ENCODE measurements at regions not wholly inside any gene's neighbourhood (a gene's known extent, or its start where the extent isn't known, plus 50 kb on each side); places are given as distances from the start of the nearest gene placed in this dataset.
"Not testable (repeated sequence)": the region's sequence is repeated elsewhere in the genome, so short reads cannot be mapped to it uniquely, and the experiment has no call there.

GRCh38 chr1:81502705-81503104, 298.0 kb upstream of the ADGRL2 start:
- H3K9me3 Mint-ChIP-seq; CTCF ChIA-PET; H3K27ac Mint-ChIP-seq; H3K4me3 Mint-ChIP-seq; H3K36me3 Mint-ChIP-seq (ENCODE audit: low read depth); H3K4me1 Mint-ChIP-seq (ENCODE audit: low read depth); H3K27me3 Mint-ChIP-seq (ENCODE audit: low read depth); intact Hi-C loops (cut with micrococcal nuclease); DNase-seq: not testable (repeated sequence)

DNA sequence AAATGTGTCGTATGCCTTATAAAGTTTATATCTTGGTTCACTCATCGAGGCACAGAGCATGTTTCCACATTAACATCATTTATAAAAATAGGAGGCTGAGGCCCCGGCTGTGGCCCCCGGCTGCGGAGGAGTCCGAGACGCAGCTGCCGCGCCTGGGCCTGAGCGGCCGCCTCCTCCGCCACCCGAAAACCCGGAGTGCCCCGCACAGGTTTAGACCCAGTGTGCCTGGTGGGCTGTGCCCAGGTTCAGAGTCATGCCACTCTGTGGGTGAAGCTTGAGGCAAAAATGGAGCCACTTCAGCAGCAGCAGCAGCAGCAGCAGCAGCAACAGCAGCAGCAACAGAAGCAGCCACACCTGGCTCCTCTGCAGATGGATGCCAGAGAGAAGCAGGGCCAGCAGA, 299.2 kb upstream of the ADGRL2 start:
- intact Hi-C loops (cut with micrococcal nuclease); H3K4me3 Mint-ChIP-seq; CTCF ChIA-PET; H3K27me3 Mint-ChIP-seq (ENCODE audit: low read depth); H3K4me1 Mint-ChIP-seq (ENCODE audit: low read depth); H3K27ac Mint-ChIP-seq; H3K36me3 Mint-ChIP-seq (ENCODE audit: low read depth); DNase-seq; H3K9me3 Mint-ChIP-seq: not testable (repeated sequence)

GRCh38 chr1:81499487-81499886, 301.2 kb upstream of the ADGRL2 start:
- H3K9me3 Mint-ChIP-seq = no peaks in the 10 kb centered on the region
- no peaks in the 10 kb centered on the region for H3K27me3 Mint-ChIP-seq (ENCODE audit: low read depth)
- intact Hi-C loops (cut with micrococcal nuclease) = no loop called here
- no peak overlapping the region for H3K4me3 Mint-ChIP-seq
- CTCF ChIA-PET = no interaction called here
- no peak overlapping the region for H3K27ac Mint-ChIP-seq
- no peaks in the 10 kb centered on the region for H3K4me1 Mint-ChIP-seq (ENCODE audit: low read depth)
- H3K36me3 Mint-ChIP-seq (ENCODE audit: low read depth) = no peaks in the 10 kb centered on the region
- DNase-seq = no peak

- Mint-ChIP-seq H3K36me3 (ENCODE audit: low read depth) (no peaks in the 10 kb centered on the region), H3K27me3 (ENCODE audit: low read depth) (no peaks in the 10 kb centered on the region), H3K9me3 (no peaks in the 10 kb centered on the region), H3K4me3 (no peak overlapping the region), H3K27ac (no peak overlapping the region), H3K4me1 (ENCODE audit: low read depth) (no peaks in the 10 kb centered on the region)
- CTCF ChIA-PET = no interaction called here
- intact Hi-C loops (cut with micrococcal nuclease) = no loop called here
- no peak for DNase-seq
These were observed 302.0 kb upstream of the ADGRL2 start for GRCh38 chr1:81498471-81499462.

DNA sequence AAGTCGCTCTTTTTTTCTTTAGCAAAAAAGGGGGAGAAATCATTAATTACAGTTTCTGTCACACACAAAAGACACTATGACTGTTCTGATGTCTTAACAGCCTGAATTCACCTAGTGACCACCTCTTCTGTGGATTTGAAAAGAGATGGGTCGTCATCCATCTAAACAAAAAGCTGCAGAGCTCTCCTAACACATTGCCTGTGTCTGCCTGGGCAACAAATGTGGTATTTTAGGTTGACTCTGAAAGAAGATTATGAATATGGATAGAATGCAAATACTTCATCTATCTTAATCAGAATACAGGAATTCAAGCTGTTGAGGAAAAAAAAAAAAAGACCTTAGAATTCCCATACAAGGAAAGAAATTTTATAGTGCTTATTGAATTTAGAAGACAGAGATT, 304.4 kb upstream of the ADGRL2 start:
- no peaks in the 10 kb centered on the region for H3K36me3 Mint-ChIP-seq (ENCODE audit: low read depth)
- intact Hi-C loops (cut with micrococcal nuclease) = no loop called here
- no peak for DNase-seq
- no peak overlapping the region for H3K4me3 Mint-ChIP-seq
- no peaks in the 10 kb centered on the region for H3K9me3 Mint-ChIP-seq
- CTCF ChIA-PET = no interaction called here
- H3K4me1 Mint-ChIP-seq (ENCODE audit: low read depth) = no peaks in the 10 kb centered on the region
- H3K27ac Mint-ChIP-seq = no peak overlapping the region
- no peaks in the 10 kb centered on the region for H3K27me3 Mint-ChIP-seq (ENCODE audit: low read depth)

DNA sequence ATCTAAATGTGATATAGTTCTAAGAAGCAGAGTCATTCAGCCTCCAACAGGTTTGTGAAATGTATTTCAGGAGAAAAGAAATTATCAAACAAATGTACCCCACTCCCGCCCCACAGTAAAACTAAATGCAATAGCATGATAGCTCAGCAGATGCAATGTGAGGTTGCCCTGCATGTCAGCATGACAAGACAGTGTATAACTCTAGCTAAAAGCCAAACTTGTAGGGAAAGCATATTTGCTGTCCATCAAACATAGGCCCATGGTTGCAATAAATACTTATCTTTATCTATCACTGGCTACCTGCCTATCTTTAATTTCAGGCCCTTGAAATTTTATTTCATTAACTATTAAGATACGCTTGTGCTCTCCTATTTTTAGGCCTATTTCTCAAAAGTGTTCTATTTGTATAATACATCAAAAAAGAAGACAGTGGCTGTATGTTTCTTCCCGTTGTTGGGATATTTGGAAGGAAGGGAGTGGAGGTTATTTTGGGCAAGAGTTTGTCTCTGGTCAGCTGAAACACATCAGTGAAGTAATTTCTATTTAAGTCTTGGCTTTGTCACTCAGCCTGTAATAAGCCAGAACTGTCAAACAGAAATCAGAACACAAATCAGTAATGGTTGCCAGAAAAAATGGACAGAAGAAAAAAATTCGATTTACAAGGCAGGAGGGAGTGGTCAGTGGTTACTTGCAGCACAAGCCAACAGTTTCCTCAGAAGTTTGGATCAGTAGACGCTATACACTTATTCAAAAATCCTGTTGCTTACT, 307.4 kb upstream of the ADGRL2 start:
- DNase-seq = no peak
- Mint-ChIP-seq H3K4me3 (no peak overlapping the region), H3K27me3 (ENCODE audit: low read depth) (no peaks in the 10 kb centered on the region), H3K27ac (no peak overlapping the region), H3K4me1 (ENCODE audit: low read depth) (no peaks in the 10 kb centered on the region), H3K36me3 (ENCODE audit: low read depth) (no peaks in the 10 kb centered on the region), H3K9me3 (peaks cover 6% of the 10 kb centered on the region)
- intact Hi-C loops (cut with micrococcal nuclease) = no loop called here
- CTCF ChIA-PET = no interaction called here

- H3K9me3 Mint-ChIP-seq = peaks cover 8% of the 10 kb centered on the region
- intact Hi-C loops (cut with micrococcal nuclease) = no loop called here
- H3K27ac Mint-ChIP-seq = no peak overlapping the region
These were observed 308.1 kb upstream of the ADGRL2 start for GRCh38 chr1:81492628-81493027.

DNA sequence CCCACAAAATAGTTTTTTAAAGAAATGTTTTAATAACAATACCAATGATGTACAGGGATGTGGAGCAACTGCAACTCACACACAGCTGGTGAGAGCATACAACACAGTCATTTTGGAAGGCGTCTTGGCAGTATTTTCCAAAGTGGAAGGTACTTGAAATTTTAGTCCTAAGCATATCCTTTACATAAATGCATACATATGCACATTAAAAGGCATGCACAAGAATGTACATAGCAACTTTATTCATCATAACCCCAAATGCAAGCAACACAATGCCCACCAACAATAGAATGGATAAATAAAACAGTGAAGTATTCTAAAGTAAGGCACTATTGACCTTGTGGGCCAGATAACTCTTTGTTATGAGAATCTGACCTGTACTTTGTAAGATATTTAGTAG, 310.1 kb upstream of the ADGRL2 start:
- CTCF ChIA-PET = no interaction called here
- Mint-ChIP-seq H3K4me3 (no peak overlapping the region), H3K9me3 (peaks cover 8% of the 10 kb centered on the region), H3K27ac (no peak overlapping the region), H3K27me3 (ENCODE audit: low read depth) (no peaks in the 10 kb centered on the region), H3K4me1 (ENCODE audit: low read depth) (no peaks in the 10 kb centered on the region), H3K36me3 (ENCODE audit: low read depth) (no peaks in the 10 kb centered on the region)
- no peak for DNase-seq
- intact Hi-C loops (cut with micrococcal nuclease) = no loop called here

More at GRCh38 chr1:81492628-81493027, 308.1 kb upstream of the ADGRL2 start:
- no peaks in the 10 kb centered on the region for H3K36me3 Mint-ChIP-seq (ENCODE audit: low read depth)
- no peak for DNase-seq
- no peaks in the 10 kb centered on the region for H3K27me3 Mint-ChIP-seq (ENCODE audit: low read depth)
- H3K4me1 Mint-ChIP-seq (ENCODE audit: low read depth) = no peaks in the 10 kb centered on the region
- H3K4me3 Mint-ChIP-seq = no peak overlapping the region
- CTCF ChIA-PET = no interaction called here

GRCh38 chr1:81489372-81489934, 311.3 kb upstream of the ADGRL2 start:
- peaks cover 8% of the 10 kb centered on the region for H3K9me3 Mint-ChIP-seq
- intact Hi-C loops (cut with micrococcal nuclease) = no loop called here
- CTCF ChIA-PET = no interaction called here
- H3K4me1 Mint-ChIP-seq (ENCODE audit: low read depth) = no peaks in the 10 kb centered on the region
- no peaks in the 10 kb centered on the region for H3K36me3 Mint-ChIP-seq (ENCODE audit: low read depth)
- no peak for DNase-seq
- no peak overlapping the region for H3K4me3 Mint-ChIP-seq
- no peaks in the 10 kb centered on the region for H3K27me3 Mint-ChIP-seq (ENCODE audit: low read depth)
- H3K27ac Mint-ChIP-seq = no peak overlapping the region

- intact Hi-C loops (cut with micrococcal nuclease) = no loop called here
- Mint-ChIP-seq H3K27ac (no peak overlapping the region), H3K9me3 (peaks cover 6% of the 10 kb centered on the region), H3K4me1 (ENCODE audit: low read depth) (no peaks in the 10 kb centered on the region), H3K4me3 (no peak overlapping the region), H3K27me3 (ENCODE audit: low read depth) (no peaks in the 10 kb centered on the region), H3K36me3 (ENCODE audit: low read depth) (no peaks in the 10 kb centered on the region)
- CTCF ChIA-PET = no interaction called here
- no peak for DNase-seq
These were observed 316.4 kb upstream of the ADGRL2 start for GRCh38 chr1:81484284-81484683.

GRCh38 chr1:81478219-81478618, 322.5 kb upstream of the ADGRL2 start:
- Mint-ChIP-seq H3K4me3 (no peak overlapping the region), H3K27me3 (ENCODE audit: low read depth) (peaks cover 2% of the 10 kb centered on the region), H3K9me3 (no peaks in the 10 kb centered on the region), H3K36me3 (ENCODE audit: low read depth) (no peaks in the 10 kb centered on the region), H3K4me1 (ENCODE audit: low read depth) (no peaks in the 10 kb centered on the region), H3K27ac (no peak overlapping the region)
- CTCF ChIA-PET = no interaction called here
- intact Hi-C loops (cut with micrococcal nuclease) = no loop called here
- DNase-seq = no peak

DNA sequence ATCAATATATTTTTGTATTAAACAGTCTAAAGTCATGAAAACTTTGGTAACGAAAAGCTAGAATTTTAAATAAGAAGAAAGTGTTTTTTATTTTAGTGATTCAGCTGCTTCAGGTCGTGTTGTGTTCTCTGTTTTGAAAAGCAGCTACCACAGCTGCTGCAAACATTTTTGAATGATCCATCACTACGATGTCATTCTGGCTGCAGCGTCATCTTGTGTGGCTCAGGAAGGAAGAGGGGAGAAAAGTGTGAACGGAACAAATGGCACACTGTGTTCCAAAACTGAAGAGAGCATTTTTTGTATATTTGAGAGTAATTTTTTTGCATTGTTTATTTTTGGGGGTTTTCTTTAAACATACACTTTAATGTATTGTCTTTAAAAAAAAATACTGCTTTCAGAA, 323.0 kb upstream of the ADGRL2 start:
- H3K27ac Mint-ChIP-seq = no peak overlapping the region
- H3K27me3 Mint-ChIP-seq (ENCODE audit: low read depth) = peaks cover 2% of the 10 kb centered on the region
- no peaks in the 10 kb centered on the region for H3K9me3 Mint-ChIP-seq
- CTCF ChIA-PET = no interaction called here
- no peak overlapping the region for H3K4me3 Mint-ChIP-seq
- intact Hi-C loops (cut with micrococcal nuclease) = no loop called here
- no peaks in the 10 kb centered on the region for H3K4me1 Mint-ChIP-seq (ENCODE audit: low read depth)
- no peaks in the 10 kb centered on the region for H3K36me3 Mint-ChIP-seq (ENCODE audit: low read depth)
- no peak for DNase-seq

DNA sequence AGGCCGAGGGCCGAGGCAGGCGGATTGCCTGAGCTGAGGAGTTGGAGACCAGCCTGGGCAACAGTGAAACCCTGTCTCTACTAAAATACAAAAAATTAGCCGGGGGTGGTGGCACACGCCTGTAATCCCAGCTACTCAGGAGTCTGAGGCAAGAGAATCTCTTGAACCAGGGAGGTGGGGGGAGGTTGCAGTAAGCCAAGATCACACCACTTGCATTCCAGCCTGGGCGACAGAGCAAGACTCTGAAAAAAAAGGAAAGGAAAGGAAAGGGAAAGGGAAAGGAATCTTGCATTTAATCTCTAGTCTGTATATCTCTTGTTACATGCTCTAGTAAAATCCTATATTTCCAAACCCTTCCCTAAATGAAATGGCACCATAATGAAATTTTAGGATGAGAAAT, 328.3 kb upstream of the ADGRL2 start:
- no peaks in the 10 kb centered on the region for H3K9me3 Mint-ChIP-seq
- no peak overlapping the region for H3K27ac Mint-ChIP-seq
- CTCF ChIA-PET = no interaction called here
- intact Hi-C loops (cut with micrococcal nuclease) = no loop called here
- no peaks in the 10 kb centered on the region for H3K4me1 Mint-ChIP-seq (ENCODE audit: low read depth)
- no peaks in the 10 kb centered on the region for H3K36me3 Mint-ChIP-seq (ENCODE audit: low read depth)
- peaks cover 2% of the 10 kb centered on the region for H3K27me3 Mint-ChIP-seq (ENCODE audit: low read depth)
- no peak for DNase-seq
- H3K4me3 Mint-ChIP-seq = no peak overlapping the region
